Activated naive CD4-positive, alpha-beta T cell treated with anti-CD3 and anti-CD28 coated beads, Interleukin-2, amount 50 U/mL, for 72 hours (primary cell): ENCODE measurements at regions not wholly inside any gene's neighbourhood (a gene's known extent, or its start where the extent isn't known, plus 50 kb on each side); places are given as distances from the start of the nearest gene placed in this dataset.
"Not testable (repeated sequence)": the region's sequence is repeated elsewhere in the genome, so short reads cannot be mapped to it uniquely, and the experiment has no call there.

Source experiments
- ATAC-seq, 2 donors: fragments of 150-1000 bp; cut with Tn5 transposase; 2 replicates each; pipeline ENCODE4 v1.10.0; 2021; ENCODE audit warnings: mild to moderate bottlenecking in 2 of 2, moderate library complexity in 2 of 2
- DNase-seq, 2 donors: peaks; one replicate each; pipeline ENCODE4 v3.0.0; 2021 to 2022; ENCODE audit warnings: low spot score in 2 of 2
- H3K27ac Mint-ChIP-seq, 2 donors: one replicate each; pipeline ENCODE4 v1.8.0; 2022; ENCODE audit warnings: mild to moderate bottlenecking in 2 of 2, mixed read lengths in 2 of 2
- H3K36me3 Mint-ChIP-seq, 2 donors: one replicate each; pipeline ENCODE4 v1.8.0; 2022; ENCODE audit warnings: mixed read lengths in 2 of 2
- H3K9me3 Mint-ChIP-seq, 2 donors: one replicate each; pipeline ENCODE4 v1.8.0; 2022; ENCODE audit warnings: mixed read lengths in 2 of 2

DNA sequence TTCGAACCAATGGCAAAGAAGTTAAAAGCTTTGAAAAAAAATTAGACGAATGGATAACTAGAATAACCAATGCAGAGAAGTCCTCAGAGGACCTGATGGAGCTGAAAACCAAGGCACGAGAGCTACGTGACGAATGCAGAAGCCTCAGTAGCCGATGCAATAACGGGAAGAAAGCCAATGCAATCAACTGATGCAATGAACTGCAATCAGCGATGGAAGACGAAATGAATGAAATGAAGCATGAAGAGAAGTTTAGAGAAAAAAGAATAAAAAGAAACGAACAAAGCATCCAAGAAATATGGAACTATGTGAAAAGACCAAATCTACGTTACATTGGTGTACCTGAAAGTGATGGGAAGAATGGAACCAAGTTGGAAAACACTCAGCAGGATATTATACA is 52.6 kb upstream of the MRPS30 start:
- H3K9me3 Mint-ChIP-seq, ATAC-seq, H3K27ac Mint-ChIP-seq, DNase-seq: not testable (repeated sequence)
- peaks cover 0 to 12% of the 10 kb centered on the region in 2 donors for H3K36me3 Mint-ChIP-seq

DNA sequence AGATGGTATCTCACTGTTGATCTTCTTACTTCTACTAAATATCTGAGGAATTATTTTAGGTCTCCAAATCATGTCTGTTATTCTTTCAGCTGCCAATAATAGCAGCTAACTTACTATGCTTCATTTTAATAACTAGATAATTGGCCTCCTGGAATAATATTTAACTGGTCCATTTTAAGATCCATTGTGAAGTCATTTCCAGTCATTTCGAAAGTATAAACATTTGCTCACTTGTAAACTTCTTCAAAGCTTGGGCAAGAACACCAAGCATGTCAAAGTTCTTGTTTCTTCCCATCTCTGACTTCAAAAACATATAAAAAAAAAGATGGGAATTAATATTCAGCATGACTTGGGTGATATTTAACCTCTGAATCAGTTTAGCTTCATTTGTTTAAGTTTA is 61.4 kb upstream of the MRPS30 start:
- DNase-seq (no peak), ATAC-seq (no peak)
- peaks cover 3 to 9% of the 10 kb centered on the region in 2 donors for H3K9me3 Mint-ChIP-seq
- no peak overlapping the region for H3K27ac Mint-ChIP-seq
- no peaks in the 10 kb centered on the region for H3K36me3 Mint-ChIP-seq

DNA sequence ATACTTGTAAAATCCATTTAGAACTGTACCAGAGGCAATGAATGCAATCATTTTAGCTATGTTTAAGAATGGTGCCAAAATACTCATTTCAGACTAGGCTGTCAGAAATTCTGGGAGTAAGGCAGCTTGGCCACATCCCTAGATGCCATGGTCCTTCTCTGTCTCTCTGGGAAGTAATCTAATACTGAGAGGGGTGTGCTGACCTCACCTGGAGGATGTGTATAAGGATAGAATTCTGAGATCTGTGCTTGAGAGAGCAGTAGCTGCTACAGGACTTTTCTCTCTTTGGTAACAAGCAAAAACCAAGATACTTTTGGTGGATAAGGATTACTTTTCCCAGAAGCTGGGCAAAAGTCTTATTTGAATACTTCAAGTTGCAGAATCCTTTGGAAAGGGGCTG is 68.1 kb upstream of the MRPS30 start:
- H3K9me3 Mint-ChIP-seq, result no peaks in the 10 kb centered on the region
- DNase-seq (no peak), ATAC-seq (no peak)
- H3K27ac Mint-ChIP-seq, result no peak overlapping the region
- no peaks in the 10 kb centered on the region for H3K36me3 Mint-ChIP-seq

DNA sequence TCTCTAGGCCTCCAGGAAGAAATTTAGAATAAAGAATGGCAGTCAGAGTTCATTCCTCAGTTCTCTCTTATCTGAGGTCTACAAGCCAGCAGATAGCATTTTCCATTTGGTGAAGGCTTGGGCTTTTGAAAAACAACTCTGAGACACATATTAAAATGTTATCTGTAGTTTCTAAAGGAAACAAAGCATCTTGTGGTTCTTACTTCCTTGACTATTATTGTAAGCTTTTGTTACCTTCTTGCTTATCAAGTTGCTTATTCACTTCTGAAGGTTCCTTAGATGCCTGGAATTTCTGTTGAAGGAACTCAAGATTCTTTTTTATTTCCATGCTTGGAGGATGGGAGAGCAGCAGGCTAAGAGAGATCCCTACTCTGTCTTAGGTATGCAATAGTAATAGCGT is 79.2 kb upstream of the MRPS30 start:
- DNase-seq (no peak), ATAC-seq (no peak)
- Mint-ChIP-seq H3K27ac (no peak overlapping the region), H3K36me3 (no peaks in the 10 kb centered on the region), H3K9me3 (peaks cover 0 to 5% of the 10 kb centered on the region in 2 donors)

GRCh38 chr5:44727100-44727499 is 81.6 kb upstream of the MRPS30 start:
- ATAC-seq (no peak), DNase-seq (no peak)
- Mint-ChIP-seq H3K9me3 (no peaks in the 10 kb centered on the region), H3K36me3 (no peaks in the 10 kb centered on the region), H3K27ac (no peak overlapping the region)

GRCh38 chr5:44719856-44720255 is 88.9 kb upstream of the MRPS30 start:
- Mint-ChIP-seq H3K9me3 (no peaks in the 10 kb centered on the region), H3K27ac (no peak overlapping the region), H3K36me3 (no peaks in the 10 kb centered on the region)
- no peak for DNase-seq
- no peak for ATAC-seq

DNA sequence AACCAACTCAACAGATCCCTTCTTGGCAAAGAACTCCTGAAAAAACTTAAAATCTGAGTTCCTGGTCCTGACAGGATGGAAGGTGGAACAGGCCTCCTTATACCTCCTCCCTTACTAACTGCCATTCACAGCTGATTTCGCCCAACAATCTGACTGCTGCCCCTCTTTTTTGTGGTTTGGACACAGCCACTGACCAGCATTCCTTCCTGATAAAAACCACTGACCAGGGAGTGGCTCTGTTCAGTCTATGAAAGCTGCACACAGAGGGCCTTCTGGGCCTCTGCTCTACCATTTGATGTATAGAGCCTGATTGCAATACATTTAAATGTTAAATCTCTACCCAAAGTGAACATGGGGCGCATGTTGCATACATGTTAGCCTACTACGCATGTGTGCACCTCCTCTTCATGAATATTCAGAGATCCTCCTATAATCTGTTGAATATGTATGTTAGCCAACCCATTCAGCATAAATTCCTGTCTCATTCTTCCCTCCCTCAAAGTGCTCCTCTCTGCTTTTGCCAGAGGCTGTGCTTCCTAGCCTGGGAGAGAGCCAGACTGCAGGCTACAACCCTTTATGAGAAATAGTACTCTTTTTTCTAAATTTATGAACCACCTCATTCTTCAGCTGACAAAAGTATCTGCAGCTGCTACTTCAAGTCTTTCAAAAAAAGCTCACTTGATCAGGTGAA is 93.7 kb upstream of the MRPS30 start:
- Mint-ChIP-seq H3K36me3 (no peaks in the 10 kb centered on the region), H3K9me3 (peaks cover 0 to 4% of the 10 kb centered on the region in 2 donors), H3K27ac (no peak overlapping the region)
- DNase-seq, result no peak
- ATAC-seq, result no peak

- DNase-seq (no peak), ATAC-seq (no peak)
- Mint-ChIP-seq H3K9me3 (peaks cover 0 to 4% of the 10 kb centered on the region in 2 donors), H3K36me3 (no peaks in the 10 kb centered on the region), H3K27ac (no peak overlapping the region)
Measured at GRCh38 chr5:44713446-44713845, 95.3 kb upstream of the MRPS30 start.

DNA sequence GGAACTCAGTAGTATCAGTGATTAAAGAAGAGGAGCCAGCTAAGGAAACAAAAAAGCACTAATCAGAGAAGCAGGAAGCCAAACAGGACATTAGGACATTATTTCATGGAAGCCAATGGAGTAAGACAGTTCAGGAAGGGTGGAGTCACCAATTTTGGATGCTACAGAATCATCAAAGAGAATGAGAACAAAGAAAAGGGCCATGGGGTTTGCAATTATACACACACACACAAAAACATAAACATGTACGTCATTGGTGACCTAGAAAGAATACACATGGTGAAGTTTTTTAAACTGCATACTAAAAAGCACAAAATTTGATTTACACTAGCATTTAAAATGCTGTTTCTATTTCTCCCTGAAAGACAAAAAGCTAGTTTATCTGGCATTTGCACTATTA is 96.8 kb upstream of the MRPS30 start:
- ATAC-seq (no peak), DNase-seq (no peak)
- Mint-ChIP-seq H3K27ac (no peak overlapping the region), H3K9me3 (peaks cover 0 to 4% of the 10 kb centered on the region in 2 donors), H3K36me3 (no peaks in the 10 kb centered on the region)

DNA sequence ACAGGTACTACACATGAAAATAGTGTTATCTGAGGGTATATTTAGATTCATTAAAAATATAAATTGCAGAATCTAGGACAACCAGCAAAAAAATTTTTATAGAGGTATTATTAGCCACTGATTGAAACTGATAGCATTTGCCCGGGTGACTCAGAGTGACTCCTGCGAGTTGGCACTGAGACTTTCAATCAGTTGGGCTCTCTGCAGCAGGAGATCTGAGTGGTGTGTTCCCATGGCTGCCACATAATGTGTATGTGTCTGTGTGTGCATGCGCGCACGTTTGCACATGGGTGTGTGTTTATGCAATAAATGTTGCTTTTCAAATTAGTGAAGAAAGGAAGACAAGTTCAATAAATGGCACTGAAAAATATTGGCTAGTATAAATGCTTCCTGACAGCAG is 100.1 kb upstream of the MRPS30 start:
- ATAC-seq, result no peak
- Mint-ChIP-seq H3K36me3 (no peaks in the 10 kb centered on the region), H3K9me3 (peaks cover 0 to 4% of the 10 kb centered on the region in 2 donors), H3K27ac (no peak overlapping the region)
- DNase-seq, result no peak

DNA sequence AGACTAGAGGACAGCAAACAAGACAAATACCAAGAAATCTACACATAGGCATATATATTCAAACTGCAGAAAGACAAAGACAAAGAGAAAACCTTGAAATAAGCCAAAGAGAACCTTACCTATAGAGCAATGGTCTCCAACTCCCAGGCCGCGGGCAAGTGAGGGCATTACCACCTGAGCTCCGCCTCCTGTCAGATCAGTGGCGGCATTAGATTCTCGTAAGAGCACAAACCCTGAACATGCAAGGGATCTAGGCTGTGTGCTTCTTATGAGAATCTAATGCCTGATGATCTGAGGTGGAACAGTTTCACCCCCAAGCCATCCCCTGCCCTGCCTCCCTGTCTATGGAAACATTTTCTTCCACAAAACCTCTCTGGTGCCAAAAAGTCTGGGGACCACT is 101.0 kb upstream of the MRPS30 start:
- DNase-seq (no peak), ATAC-seq (no peak)
- Mint-ChIP-seq H3K9me3 (peaks cover 0 to 4% of the 10 kb centered on the region in 2 donors), H3K36me3 (no peaks in the 10 kb centered on the region), H3K27ac (no peak overlapping the region)

DNA sequence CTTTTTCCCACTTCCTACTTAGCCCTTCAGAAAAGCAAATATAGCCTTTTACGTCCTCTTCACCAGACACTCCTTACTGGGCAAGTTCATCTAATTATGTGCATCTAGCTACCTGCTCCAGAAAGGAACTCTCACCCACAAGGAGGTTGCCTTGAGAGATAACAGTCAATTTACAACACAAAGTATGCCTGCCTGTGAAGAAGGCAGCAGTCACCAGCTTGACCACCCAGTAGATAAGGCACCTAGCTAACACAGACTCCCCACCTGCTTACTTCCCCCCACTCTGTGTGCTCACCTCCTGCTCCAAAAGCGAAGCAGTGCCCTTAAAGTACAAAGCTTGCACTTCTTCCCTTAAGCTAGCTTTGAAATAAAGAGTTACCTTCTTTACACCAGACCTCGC is 111.7 kb upstream of the MRPS30 start:
- ATAC-seq, result no peak
- DNase-seq, result no peak

DNA sequence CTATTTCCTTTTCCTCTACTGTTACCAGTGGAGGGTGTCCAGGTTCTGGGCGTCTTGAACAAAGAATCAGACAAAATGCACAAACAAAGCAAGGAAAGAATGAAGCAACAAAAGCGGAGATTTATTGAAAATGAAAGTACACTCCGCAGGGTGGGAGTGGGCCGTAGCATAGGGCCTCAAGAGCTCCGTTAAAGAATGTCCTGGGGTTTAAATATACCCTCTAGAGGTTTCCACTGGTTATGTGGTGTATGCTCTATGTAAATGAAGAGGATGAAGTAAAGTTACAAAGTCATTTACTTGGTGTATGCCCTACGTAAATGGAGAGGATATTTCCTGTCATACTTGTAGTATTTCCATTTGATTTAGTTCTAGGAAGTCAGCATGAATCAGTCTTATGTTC is 113.5 kb upstream of the MRPS30 start:
- no peak for ATAC-seq
- no peaks in the 10 kb centered on the region for H3K36me3 Mint-ChIP-seq
- H3K27ac Mint-ChIP-seq, result no peak overlapping the region
- DNase-seq, result no peak
- peaks cover 0 to 5% of the 10 kb centered on the region in 2 donors for H3K9me3 Mint-ChIP-seq

More for the DNA sequence above, 111.7 kb upstream of the MRPS30 start:
- Mint-ChIP-seq H3K9me3 (peaks cover 0 to 6% of the 10 kb centered on the region in 2 donors), H3K36me3 (no peaks in the 10 kb centered on the region), H3K27ac (no peak overlapping the region)

- no peaks in the 10 kb centered on the region for H3K36me3 Mint-ChIP-seq
Measured at GRCh38 chr5:44691802-44692201, 116.9 kb upstream of the MRPS30 start.

DNA sequence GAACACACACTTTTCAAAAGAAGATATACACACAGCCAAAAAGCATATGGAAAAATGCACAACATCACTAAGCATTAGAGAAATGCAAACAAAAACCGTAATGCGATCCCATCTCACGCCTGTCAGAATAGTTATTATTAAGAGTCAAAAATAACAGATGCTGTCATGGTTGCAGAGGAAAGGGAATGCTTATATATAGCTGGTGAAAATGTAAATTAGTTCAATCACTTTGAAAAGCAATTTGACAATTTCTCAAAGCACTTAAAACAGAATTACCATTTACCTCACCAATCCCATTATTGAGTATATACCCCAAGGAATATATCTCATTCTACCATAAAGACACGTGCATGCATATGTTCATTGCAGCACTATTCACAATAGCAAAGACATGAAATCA is 126.8 kb upstream of the MRPS30 start:
- ATAC-seq, result no peak
- Mint-ChIP-seq H3K36me3 (peaks cover 0 to 5% of the 10 kb centered on the region in 2 donors), H3K27ac (no peak overlapping the region), H3K9me3 (peaks cover 9 to 10% of the 10 kb centered on the region in 2 donors)
- DNase-seq, result no peak

More at GRCh38 chr5:44691802-44692201, 116.9 kb upstream of the MRPS30 start:
- H3K27ac Mint-ChIP-seq, result no peak overlapping the region
- peaks cover 5 to 8% of the 10 kb centered on the region in 2 donors for H3K9me3 Mint-ChIP-seq
- ATAC-seq, result no peak
- DNase-seq, result no peak

DNA sequence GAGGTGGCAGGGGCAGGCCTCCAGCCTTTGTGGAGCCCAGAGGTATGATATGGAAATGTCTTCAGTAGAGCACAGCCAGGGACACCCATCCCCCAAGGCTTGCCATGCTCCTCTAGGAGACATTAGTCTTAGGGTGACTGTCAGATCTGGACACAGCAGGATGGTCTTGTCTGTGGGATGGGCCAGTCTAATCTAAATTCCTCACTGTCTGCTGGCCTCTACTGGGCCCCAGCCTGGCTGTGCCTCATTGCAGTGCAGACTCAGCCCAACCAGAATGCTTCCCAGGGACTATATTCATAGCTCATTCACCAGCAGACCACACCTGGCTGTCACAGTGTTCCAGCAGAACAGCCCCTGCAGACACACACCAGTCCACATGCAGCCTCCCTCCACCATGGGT is 129.5 kb upstream of the MRPS30 start:
- DNase-seq, result no peak
- no peak for ATAC-seq
- Mint-ChIP-seq H3K9me3 (peaks cover 18 to 21% of the 10 kb centered on the region in 2 donors), H3K27ac (no peak overlapping the region), H3K36me3 (peaks cover 0 to 9% of the 10 kb centered on the region in 2 donors)

GRCh38 chr5:44675296-44675695 is 133.5 kb upstream of the MRPS30 start:
- DNase-seq (no peak), ATAC-seq (no peak)
- no peak overlapping the region for H3K27ac Mint-ChIP-seq
- H3K9me3 Mint-ChIP-seq, result peaks cover 13 to 23% of the 10 kb centered on the region in 2 donors
- H3K36me3 Mint-ChIP-seq, result peaks cover 0 to 9% of the 10 kb centered on the region in 2 donors

DNA sequence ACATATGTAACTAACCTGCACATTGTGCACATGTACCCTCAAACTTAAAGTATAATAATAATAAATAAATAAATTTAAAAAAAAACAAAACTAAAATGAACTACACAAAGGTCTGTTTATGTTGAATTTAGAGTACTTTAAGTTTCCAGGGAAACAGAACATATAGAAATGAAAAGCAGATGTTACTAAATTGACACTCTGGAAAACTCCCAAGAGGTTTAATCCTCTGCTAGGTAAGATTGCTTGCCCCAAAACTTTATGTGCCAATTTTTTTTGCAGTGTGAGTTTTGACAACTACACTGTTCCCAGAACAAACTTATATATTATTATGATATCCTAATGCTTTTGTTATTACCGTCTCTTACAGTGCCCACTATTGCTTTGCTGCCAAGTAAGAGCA is 134.3 kb upstream of the MRPS30 start:
- H3K36me3 Mint-ChIP-seq, result peaks cover 0 to 7% of the 10 kb centered on the region in 2 donors

More for the DNA sequence above, 134.3 kb upstream of the MRPS30 start:
- no peak overlapping the region for H3K27ac Mint-ChIP-seq
- DNase-seq (no peak), ATAC-seq (no peak)
- H3K9me3 Mint-ChIP-seq, result peaks cover 9 to 17% of the 10 kb centered on the region in 2 donors
